GM12872 (cell line): ENCODE measurements at regions not wholly inside any gene's neighbourhood (a gene's known extent, or its start where the extent isn't known, plus 50 kb on each side); places are given as distances from the start of the nearest gene placed in this dataset.

ENCODE experiments used
- CTCF ChIP-seq: IDR thresholded peaks from 3 replicates; pipeline ENCODE4 v1.5.1; 2011; ENCODE audit warnings: low read depth, mild to moderate bottlenecking, low read length, moderate library complexity; ENCODE audit not compliant: insufficient read depth

DNA sequence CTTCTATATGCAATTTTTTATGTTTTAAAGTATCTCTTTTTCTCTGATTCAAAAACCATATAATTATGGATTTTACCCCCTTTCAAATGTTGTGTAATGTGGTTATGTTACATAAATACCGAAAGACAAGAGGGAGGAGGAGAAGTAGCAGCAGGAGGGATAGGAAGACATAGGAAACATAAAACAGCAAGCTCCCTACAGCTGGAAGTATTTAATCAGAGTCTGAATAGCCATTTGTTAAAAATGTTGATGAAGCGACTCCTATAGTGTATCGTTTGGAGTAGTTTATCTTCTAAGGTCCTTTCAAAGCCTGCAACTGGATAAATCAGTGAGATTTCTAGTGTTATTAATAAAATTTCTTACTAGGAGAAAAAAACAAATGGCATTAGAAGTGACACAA lies 598.1 kb upstream of the GOLIM4 start:
- no peak for TF ChIP-seq CTCF

DNA sequence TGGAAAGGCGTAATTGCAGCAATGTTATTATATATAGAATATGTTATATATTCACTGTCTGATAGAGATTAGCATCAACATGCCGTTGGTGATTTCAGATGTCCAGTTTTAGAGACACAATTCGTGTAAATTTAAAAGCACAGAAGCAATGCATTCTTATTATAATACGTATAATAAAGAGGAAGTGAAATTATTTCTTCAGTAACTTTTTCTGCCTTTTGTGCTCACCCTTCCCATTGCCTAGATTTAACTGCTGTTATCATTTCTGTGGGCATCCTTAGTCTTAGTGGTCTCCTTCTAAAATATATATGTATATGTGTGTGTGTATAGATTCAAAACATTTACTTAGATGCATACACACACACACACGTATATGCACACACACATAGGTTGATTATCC lies 592.5 kb upstream of the GOLIM4 start:
- TF ChIP-seq CTCF: no peak

DNA sequence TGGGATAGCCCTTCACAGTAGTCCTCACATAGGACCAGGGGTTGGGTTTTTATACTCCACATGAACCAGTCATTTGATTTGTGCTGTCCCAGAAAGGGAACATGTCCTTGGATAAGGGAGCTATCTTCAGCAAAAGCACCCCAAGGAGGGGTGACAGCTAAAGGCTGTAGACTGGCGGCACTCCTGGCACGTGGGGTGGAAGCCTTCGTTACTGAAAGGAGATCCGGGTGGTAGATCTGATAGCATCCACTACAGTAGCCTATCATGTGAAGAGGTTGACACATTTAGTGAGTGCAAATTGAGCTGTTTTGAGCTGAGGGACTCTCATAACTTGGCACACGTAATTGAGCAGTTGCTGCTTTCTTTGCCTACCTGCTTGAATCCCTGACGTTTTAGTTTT lies 588.8 kb upstream of the GOLIM4 start:
- TF ChIP-seq CTCF: no peak

- TF ChIP-seq CTCF: no peak
Measured at GRCh38 chr3:168678730-168679129, 583.0 kb upstream of the GOLIM4 start.

DNA sequence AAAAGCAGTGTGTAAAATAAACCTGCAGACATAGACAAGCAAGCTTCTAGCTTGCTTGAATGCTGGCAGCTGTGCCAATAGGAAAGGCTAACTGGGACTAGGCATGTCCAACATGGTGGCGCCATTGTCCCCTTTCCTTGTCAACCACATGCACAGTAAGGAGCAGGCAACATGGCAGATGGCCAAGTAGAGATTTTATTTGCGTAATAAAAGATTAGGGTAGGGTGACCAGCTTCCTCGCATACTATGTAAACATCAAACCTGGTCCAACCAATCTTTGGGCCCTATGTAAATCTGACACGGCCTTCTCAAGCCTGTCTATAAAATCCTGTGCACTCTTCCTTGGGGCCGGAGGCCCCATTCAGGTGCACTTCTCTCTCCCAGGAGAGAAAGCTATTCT lies 575.4 kb upstream of the GOLIM4 start:
- TF ChIP-seq CTCF: no peak

DNA sequence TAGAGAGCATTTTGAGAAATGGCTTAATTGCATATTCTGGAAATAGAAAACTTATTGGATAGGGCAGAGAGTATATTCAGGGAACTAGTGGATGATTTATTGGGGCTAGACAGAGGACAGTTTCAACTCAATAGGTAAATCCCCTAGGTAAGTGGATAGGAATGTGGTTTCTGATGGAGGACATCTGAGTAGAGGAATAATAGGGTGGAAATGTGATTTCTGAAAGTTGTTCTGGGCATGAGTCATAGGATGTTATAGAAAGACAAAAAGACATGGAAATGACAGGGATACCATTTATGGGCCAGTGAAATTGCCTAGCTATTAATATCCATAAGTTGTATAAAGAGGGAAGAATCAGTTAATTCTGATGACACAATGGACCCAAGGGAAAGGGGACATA lies 563.3 kb upstream of the GOLIM4 start:
- no peak for TF ChIP-seq CTCF

DNA sequence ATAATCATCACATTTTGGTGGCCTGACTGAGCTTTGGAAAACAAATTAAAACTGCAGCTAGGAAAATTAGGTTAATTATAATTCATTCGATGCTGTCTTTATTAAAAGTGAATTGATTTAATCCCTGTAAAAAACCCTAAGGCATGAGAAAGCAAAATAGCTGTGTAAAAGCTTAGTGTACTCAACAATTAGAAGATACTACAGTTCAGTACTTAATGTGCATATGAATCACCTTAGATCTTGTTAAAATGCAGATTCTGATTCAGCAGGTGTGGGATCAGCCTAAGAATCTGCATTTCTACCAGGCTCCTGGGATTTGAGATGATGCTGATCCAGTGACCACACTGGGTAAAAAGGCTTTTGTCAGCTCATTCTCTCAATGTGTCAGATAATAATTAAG lies 559.9 kb upstream of the GOLIM4 start:
- TF ChIP-seq CTCF: no peak

- TF ChIP-seq CTCF: no peak
Measured at GRCh38 chr3:168654700-168655099, 559.0 kb upstream of the GOLIM4 start.
